HPDE6-E6E7 (cell line): ENCODE measurements at regions not wholly inside any gene's neighbourhood (a gene's known extent, or its start where the extent isn't known, plus 50 kb on each side); places are given as distances from the start of the nearest gene placed in this dataset.
"Not testable (repeated sequence)": the region's sequence is repeated elsewhere in the genome, so short reads cannot be mapped to it uniquely, and the experiment has no call there.

Experiments
- DNase-seq: peaks from one replicate; pipeline ENCODE4 v3.0.0; 2011; ENCODE audit warnings: missing footprints; ENCODE audit errors: extremely low spot score

DNA sequence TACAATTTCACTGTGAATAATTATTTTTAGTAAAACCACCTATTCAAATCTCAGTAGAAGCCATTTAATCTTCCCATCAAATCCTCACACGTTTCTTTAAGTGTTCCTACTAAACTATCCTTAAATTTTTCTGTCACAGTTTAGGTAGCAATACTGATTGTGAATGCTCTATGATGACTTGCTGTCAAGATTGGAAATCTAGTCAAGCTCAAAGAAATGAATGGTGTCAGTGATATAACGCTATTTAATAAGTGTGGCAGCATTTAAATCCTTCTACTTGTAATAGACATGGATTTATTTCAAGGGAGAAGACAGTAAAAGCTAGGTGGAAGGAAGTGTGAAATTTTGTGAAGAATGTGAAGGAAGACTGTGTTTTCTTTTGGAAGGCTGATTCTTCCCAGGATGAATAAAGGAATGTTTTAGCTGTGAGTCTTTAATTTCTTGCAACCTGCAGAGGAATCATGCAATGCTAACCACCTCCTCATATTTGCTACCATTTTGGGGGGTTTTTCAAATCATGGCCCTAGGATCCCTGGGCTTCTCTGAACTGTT, 936.7 kb upstream of the NEGR1 start:
- DNase-seq = no peak

DNA sequence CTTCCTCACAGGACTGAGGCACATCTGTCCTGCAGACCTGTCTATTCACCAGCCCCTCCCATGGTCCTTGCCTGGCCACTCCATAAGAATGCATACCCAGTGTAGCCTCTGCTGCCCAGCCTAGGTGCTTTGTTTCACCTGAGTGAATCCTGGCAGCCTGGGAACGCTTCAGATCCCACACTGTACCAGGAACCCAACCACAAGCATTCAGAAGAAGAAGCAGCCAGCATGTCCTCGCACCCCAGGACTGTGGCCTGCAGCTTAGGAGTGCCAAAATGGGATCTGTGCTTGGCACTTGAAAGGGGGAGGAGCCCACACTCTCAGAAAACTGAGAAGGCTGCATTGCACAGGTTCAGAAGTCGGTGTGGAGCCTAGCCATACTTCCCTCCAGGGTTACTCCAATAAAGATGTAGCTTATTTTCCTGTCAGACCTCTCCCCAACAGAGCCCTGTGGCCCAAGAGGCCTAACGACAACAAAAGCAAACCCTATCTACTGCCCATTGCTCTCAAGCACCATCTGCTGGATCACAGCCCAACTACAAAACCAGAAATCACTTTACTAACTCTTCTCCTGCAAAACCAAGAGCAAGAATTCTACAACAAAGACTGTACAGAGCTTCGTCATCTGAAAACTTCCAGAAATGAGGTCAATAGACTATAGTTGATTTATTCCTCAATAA, 923.1 kb upstream of the NEGR1 start:
- DNase-seq = peak; percentile 5

DNA sequence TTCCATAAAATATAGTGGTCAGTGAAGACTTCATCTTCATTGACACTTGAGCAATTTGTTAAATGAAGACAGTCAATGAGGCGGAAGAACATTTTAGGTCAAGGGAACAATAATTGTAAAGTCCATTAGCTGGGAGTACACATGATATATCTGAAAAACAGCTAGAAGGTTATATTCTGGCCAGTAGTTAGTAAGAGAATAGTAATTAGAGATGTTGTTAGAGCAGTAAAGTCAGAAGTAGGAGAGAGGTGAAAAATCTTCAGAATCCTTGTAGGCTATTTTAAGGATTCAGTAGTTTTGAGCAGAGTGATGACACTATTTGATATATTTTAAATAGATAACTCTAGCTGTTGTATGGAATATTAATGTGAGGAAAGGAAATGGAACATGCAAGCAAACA, 915.6 kb upstream of the NEGR1 start:
- no peak for DNase-seq

DNA sequence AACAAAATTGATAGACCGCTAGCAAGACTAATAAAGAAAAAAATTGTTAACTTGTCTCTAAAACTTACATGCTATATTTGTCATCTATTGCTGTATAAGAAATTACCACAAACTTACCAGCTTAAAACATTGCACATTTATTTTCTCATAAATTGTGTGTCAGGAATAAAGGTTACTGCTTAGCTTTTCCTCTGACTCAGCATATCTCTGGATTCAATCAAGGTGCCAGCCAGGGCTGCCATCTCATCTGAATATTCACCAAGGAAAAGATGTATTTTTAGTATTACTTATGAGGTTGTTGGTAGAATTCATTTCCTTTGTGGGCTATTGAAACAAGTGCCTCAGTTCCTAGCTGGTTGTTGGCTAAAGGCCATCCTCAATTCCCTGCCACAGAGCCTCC, 912.6 kb upstream of the NEGR1 start:
- no peak for DNase-seq

DNA sequence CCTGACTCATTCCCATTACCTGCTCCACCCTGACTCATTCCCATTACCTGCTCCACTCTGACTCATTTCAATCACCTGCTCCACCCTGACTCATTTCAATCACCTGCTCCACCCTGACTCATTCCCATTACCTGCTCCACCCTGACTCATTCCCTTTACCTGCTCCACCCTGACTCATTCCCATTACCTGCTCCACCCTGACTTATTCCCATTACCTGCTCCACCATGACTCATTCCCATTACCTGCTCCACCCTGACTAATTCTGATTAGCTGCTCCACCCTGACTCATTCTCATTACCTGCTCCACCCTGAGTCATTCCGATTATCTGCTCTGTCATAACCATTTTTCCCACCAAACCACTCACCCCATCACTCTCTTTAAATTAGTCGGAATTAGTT, 901.2 kb upstream of the NEGR1 start:
- DNase-seq = not testable (repeated sequence)

DNA sequence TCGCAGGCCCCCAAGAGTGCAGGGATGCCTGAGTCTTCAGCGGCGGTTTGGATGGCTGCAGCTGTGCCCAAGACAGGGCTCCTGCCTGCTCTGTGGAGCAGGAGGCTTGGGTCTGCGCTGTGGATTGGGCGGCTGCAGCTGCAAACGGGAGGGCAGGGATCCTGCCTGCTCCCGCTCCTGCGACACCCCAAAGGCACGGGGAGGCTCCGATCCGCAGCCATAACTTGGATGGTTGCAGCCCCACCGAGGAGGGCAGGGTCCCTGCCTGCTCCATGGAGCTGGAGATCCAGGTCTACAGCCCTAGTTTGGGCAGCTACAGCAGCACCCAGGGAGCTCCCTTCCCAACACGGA, 898.8 kb upstream of the NEGR1 start:
- DNase-seq = no peak

DNA sequence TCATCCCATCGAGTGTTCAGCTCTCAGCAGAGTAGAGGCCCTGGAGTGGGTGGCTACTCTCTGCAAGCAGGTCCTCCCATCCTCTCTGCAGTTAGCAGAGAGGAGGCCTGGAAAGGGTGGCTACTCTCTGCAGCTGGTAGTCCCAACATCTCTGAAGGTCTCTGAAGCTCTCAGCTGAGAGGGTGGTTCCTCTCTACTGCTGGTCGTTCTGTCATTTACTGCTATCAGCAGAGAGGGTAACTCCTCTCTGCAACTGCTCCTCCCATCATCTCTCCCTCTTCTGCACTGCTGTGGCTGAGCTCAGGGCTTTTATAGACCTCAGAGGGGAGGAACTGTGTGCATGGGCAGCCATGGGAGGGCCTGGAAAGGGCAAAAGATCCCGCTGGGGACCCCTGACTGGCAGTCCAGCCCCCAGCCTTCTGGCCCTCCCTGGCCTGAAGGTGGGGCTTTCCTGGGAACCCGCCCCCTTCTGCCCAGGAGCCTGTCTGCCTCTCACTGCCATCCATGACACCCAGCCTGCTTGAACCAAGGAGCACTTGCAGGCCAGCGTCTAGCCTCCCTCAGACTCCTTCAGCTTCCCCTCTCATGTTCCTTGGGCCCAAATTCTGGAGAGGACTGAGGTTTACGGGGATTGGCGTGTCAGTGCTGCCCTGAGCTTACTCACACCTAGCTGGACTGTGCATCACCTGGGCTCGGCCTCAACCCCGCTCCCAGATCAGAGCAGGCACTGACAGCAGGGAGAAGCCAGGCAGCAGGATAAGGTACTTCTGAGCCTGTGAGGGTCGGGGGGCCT, 898.3 kb upstream of the NEGR1 start:
- DNase-seq = no peak

DNA sequence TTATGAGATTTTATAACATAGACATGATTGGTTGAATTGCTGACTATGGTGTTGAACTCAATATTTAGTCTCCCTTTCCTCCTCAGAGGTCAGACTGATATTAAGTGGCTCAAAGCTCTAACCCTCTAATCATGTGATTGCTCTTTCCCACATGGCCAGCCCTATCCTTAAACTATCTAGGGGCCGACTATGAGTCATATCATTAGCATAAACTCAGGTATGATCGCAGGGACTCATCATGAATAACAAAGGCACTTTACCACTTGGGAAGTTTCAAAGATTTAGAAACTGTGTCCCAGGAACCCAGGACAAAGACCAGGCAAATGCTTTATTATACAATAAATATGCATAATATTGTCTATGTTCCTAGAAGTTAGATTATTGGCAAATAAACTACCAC, 894.6 kb upstream of the NEGR1 start:
- no peak for DNase-seq

DNA sequence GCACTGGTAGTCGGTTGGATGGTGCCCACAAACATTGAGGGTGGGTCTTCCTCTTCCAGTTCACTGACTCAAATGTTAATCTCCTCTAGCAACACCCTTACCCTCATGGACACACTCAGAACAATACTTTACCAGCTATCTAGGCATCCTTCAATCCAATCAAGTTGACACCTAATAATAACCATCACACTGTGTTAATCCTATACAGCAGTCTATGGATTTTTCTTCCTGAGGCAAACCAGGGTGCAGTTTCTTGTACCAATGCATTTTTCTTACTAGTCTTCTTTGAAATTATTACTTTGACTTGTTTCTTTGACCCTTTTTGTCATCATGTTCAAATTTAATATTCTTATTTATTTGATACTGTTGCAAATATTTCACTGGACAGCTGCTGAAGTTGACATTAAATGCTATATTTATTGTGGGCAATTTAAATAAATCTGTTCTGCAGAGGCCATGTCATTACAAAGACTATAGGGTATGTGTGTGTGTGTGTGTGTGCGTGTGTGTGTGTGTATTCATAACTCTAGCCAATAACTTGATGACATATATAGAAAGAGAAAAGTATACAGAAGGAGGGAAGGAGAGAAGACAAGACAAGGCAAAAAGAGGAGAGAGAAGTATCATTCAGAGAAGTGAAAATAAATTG, 884.8 kb upstream of the NEGR1 start:
- DNase-seq = no peak

DNA sequence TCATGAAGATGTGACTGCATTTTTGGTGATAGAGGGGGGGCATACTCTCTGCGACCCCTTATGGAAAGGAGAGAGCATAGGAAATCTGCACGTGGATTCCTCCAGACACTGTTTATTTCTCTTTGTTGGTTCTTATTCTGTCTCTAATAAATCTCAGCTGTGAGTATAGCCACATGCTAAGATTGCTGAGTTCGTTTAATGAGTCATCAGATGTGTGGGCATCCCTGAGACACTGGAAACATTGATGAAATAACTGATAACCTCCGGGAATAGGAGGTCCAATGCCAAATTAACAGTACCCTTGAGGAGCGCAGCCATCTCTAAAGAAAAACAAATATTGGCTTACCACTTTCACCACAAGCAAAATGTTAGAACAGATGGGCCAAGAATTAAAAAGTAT, 880.2 kb upstream of the NEGR1 start:
- no peak for DNase-seq

DNA sequence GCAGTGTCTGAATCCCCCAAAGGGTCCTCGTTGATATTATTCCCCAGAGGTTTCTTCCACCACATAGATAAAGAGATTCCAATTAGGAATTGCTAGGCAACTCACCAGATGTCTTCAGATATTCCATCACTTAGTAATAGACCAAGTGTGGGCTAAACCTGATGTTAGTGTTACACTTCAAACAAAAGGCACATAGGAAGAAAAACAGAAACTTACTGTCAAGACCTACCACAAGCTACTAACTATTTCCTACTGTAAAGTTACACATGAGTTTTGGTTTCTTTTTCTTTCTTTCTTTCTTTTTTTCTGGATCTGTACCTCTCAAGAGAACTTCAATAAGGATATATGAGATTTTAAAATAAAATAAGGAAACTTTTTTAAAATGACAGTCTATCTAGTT, 879.1 kb upstream of the NEGR1 start:
- no peak for DNase-seq

DNA sequence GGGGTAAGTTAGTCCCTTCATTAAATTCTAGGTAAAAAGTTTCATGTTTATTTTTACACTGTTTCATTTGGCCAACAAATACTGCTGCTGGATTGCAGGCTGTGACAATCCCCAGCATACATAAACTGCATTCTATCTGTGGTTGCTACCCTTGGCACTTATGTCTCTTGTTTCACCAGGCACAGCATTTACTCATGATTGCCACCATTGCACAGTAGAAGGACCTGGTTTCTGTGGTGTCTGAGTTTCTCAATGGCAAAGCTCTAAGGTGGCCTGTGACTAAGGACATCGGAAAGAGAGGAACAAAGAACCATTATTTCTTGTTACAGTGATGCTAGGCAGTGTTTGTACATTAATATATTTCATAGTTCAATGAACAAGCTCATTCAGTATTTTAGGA, 878.4 kb upstream of the NEGR1 start:
- DNase-seq = no peak

DNA sequence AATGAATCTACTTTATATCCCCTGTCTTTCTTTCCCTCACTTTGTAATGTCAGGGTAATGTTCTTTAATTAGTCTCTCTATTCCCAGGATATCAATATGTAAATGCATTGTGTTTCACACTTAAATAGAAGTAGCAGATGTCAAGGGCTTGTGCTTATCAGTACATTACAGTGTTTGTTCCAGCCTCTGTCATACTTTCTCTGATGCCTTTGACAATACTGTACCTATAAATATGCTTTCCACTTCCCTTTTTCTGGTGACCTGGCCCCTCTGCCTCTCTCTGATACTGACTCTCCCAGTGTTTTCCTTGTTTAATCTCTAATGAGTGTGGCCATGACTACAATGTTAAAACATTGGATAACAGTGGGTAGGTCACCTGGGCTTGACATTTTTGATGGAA, 862.0 kb upstream of the NEGR1 start:
- no peak for DNase-seq

DNA sequence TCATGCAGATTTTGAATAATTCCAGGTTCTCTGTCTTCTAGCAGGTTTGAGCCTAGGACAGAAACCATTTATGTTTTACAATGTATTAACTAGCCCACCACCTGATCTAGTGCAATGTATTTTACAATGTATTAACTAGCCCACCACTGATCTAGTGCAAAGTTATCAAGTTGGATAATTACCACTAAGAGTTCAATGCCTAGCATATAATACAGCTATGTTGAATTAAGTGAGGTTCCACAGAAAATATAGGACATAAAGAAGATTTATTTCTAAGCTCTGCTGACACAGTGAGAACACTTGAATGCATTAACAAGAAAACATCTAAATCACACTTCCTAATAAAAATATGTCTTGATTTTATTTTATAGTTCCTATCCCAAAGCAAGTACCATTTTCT, 854.6 kb upstream of the NEGR1 start:
- no peak for DNase-seq

DNA sequence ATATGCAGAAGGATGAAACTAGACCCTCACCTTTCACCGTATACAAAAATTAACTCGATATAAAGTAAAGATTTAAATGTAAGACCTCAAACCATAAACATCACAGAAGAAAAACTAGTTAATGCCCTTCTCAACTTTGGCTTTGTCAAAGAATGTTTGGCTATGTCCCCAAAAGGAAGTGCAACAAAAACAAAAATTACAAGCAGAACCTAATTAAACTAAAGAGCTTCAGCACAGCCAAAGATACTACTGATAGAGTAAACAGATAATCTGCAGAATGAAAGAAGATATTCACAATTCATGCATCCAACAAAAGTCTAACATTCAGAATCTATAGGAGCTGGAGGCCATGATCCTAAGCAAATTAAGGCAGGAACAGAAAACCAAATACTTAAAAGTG, 824.6 kb upstream of the NEGR1 start:
- no peak for DNase-seq

DNA sequence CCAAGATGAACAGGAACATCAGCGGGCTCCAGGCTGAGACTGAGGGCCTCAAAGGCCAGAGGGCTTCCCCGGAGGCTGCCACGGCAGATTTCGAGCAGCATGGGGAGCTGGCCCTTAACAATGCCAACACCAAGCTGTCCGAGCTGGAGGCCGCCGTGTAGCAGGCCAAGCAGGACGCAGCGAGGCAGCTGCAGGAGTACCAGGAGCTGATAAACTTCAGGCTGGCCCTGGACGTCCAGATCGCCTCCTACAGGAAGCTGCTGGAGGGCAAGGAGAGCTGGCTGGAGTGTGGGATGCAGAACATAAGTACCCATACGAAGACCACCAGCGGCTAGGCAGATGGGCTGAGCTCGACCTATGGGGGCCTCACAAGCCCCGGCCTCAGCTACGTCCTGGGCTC, 823.4 kb upstream of the NEGR1 start:
- no peak for DNase-seq

DNA sequence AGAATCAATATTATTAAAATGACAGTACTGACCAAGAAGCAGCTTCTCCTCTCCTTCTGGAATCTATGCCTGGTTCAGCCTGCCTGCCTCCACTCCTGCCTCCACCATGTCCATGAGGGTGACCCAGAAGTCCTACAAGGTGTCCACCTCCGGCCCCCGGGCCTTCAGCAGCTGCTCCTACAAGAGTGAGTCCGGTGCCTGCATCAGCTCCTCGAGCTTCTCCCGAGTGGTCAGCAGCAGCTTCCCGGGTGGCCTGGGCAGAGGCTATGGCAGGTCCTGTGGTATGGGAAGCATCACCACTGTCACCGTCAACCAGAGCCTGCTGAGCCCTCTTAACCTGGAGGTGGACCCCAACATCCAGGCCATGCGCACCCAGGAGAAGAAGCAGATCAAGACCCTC, 822.4 kb upstream of the NEGR1 start:
- DNase-seq = no peak

DNA sequence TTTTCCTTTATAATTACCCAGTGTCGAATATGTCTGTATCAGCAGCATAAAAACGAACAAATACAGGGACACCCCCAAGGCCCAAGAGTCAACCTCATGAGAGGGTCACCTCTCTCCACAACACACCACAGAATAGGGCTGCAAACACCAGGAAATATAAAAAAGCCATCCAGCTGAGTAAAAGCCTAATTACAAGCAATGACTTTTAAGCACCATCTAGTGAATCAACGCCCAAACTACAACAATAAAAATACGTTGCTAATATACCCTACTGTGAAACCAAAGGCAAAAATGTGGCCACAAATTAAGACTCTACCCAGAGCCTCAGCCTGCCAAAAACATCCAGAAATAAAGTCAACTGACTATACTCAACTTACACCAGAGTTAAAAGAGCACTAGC, 817.9 kb upstream of the NEGR1 start:
- DNase-seq = peak; percentile 3

DNA sequence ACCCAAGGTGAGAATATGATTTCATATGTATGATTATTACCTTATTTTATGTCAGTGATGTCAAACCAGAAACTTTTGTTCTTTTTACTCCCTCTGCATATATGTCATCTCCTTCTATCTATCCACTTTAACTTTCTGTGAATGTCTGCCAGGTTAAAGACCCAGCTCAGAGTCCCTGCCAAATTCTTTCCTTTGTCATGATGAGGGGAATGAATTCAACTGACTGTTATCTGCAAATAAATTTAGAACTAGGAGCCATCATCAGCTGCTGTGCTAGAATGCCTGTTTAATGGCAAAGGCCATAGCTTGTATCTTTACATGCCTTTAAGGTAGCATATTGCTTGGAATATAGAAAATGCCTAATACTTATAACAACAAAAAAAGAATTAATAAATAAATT, 815.6 kb upstream of the NEGR1 start:
- DNase-seq = no peak

DNA sequence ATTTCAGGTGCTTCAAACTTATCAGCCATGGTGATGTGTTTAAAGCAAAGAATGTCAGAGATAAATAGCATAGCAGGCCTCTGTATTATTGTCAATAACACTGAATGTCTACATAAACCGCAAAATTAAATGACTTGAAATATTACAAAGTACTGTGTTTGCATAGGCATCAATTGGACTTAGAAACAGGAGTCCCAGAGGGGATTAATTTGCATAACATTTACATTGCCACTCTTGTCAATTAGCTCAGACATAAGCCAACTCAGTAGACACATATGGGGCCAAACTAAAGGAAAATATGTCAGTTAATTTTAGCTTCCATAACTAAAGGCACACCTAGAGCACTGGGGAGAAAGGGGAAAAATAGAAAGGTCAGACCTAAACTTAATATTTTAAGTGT, 814.5 kb upstream of the NEGR1 start:
- DNase-seq = no peak

DNA sequence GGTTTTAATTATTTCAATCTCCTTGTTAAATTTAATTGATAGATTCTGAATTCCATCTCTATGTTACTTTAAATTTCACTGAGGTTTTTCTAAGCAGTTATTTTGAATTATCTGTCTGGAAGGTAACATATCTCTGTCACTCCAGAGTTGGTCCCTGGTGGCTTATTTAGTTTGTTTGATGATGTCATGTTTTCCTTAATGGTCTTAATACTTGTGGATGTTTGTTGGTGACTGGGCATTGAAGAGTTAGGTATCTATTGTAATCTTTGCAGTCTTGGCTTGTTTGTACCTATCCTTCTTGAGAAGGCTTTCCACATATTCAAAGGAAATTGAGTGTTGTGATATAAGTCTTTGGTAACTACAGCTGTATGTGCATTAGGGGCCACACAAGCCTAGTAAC, 810.0 kb upstream of the NEGR1 start:
- DNase-seq = no peak

DNA sequence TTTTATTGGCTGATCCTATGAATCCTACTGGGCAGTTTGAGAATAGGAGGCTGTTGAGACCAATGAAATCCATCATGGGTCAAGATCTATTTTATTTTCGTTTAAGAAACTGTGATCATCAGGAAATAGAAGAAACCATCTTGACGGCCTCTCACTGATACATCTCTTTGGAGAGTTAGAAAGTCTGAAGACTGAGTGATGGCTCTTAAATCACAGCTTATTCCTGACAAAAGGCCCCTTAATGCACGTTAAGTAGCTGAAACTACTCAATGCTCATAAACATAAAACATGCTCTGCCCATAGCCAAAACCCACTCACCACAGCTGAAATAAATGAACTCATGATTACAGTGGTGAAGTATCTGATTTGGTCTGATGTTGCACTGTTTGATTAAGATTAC, 784.5 kb upstream of the NEGR1 start:
- no peak for DNase-seq
